IMR-90 (cell line): ENCODE measurements at regions not wholly inside any gene's neighbourhood (a gene's known extent, or its start where the extent isn't known, plus 50 kb on each side); places are given as distances from the start of the nearest gene placed in this dataset.

ENCODE experiments used
- ATAC-seq: fragments of 200-7000 bp; cut with Tn5 transposase; 2 replicates; pipeline ENCODE4 v1.9.1; 2020; ENCODE audit warnings: low read depth, mild to moderate bottlenecking, moderate library complexity
- BruUV-seq: library from RNA; stranded (reverse); fragments of 400-500 nt; replicated peaks from 2 replicates; lab custom pipeline; 2021; lab: Mats Ljungman, UMichigan
- CTCF ChIA-PET: fragments of 300-600 bp; formaldehyde crosslinking; extraction: SDS; loops from one replicate; lab custom pipeline; 2021; ENCODE audit warnings: antibody characterized with exemption; lab: Yijun Ruan, JAX
- POLR2A ChIA-PET: fragments of 300-600 bp; sonication (Branson Sonifier 250); formaldehyde crosslinking; loops from one replicate; lab custom pipeline; 2022; ENCODE audit warnings: antibody characterized with exemption; ENCODE audit not compliant: unreplicated experiment; lab: Charles Lee
- DNase-seq: peaks from one replicate; pipeline ENCODE4 v3.0.0; 2013
- H2AFZ ChIP-seq: replicated peaks from 2 replicates; pipeline ENCODE3; 2013; ENCODE audit warnings: low read length, mild to moderate bottlenecking; ENCODE audit not compliant: poor library complexity
- H2AK5ac ChIP-seq: 2 replicates; pipeline ENCODE4 v1.6.1; 2013; ENCODE audit warnings: low read depth, low read length, inconsistent platforms
- H2AK9ac ChIP-seq: replicated peaks from 2 replicates; pipeline ENCODE3; 2013; ENCODE audit warnings: mild to moderate bottlenecking, low read depth, low read length, moderate library complexity; ENCODE audit not compliant: poor library complexity
- H2BK120ac ChIP-seq: 2 replicates; pipeline ENCODE4 v1.6.1; 2013; ENCODE audit warnings: low read depth, low read length, inconsistent platforms
- H2BK15ac ChIP-seq: 3 replicates; pipeline ENCODE4 v1.6.1; 2013; ENCODE audit warnings: low read depth, low read length, inconsistent platforms
- H2BK20ac ChIP-seq: 2 replicates; pipeline ENCODE4 v1.6.1; 2013; ENCODE audit warnings: low read depth, mild to moderate bottlenecking, inconsistent platforms, low read length, moderate library complexity
- H2BK5ac ChIP-seq: 2 replicates; pipeline ENCODE4 v1.6.1; 2013; ENCODE audit warnings: mild to moderate bottlenecking, low read depth, low read length, inconsistent platforms; ENCODE audit not compliant: poor library complexity, severe bottlenecking
- H3K14ac ChIP-seq: replicated peaks from 2 replicates; pipeline ENCODE4 v1.6.1; 2013; ENCODE audit warnings: low read depth, low read length, inconsistent platforms
- H3K18ac ChIP-seq: 2 replicates; pipeline ENCODE4 v1.6.1; 2013; ENCODE audit warnings: low read depth, low read length, control low read depth
- H3K23ac ChIP-seq: 2 replicates; pipeline ENCODE4 v1.6.1; 2013; ENCODE audit warnings: low read depth, low read length, inconsistent platforms
- H3K27ac ChIP-seq: 2 replicates; pipeline ENCODE4 v1.5.1; 2013; ENCODE audit warnings: mild to moderate bottlenecking, control low read depth, low read length; ENCODE audit not compliant: insufficient read depth
- H3K27me3 ChIP-seq: 2 replicates; pipeline ENCODE4 v1.6.1; 2013; ENCODE audit warnings: low read length; ENCODE audit not compliant: control insufficient read depth, insufficient read depth
- H3K36me3 ChIP-seq: 2 replicates; pipeline ENCODE4 v1.6.1; 2013; ENCODE audit warnings: low read length, mixed read lengths; ENCODE audit not compliant: control insufficient read depth, insufficient read depth
- H3K4ac ChIP-seq: 2 replicates; pipeline ENCODE4 v1.6.1; 2013; ENCODE audit warnings: low read depth, low read length, inconsistent platforms
- H3K4me1 ChIP-seq: 2 replicates; pipeline ENCODE4 v1.6.1; 2013; ENCODE audit warnings: low read length, mixed read lengths; ENCODE audit not compliant: control insufficient read depth, insufficient read depth
- H3K4me2 ChIP-seq: 2 replicates; pipeline ENCODE4 v1.6.1; 2013; ENCODE audit warnings: low read depth, mild to moderate bottlenecking, control low read depth, low read length, moderate library complexity
- H3K4me3 ChIP-seq: 2 replicates; pipeline ENCODE4 v1.5.1; 2013; ENCODE audit warnings: low read depth, mild to moderate bottlenecking, control low read depth, low read length, moderate library complexity; ENCODE audit not compliant: insufficient read depth
- H3K56ac ChIP-seq: 2 replicates; pipeline ENCODE4 v1.6.1; 2013; ENCODE audit warnings: low read length, inconsistent platforms; ENCODE audit not compliant: insufficient read depth; ENCODE audit errors: extremely low read depth
- H3K79me1 ChIP-seq, 2 experiments: 2 replicates each; pipeline ENCODE4 v1.6.1; 2013; ENCODE audit warnings: low read length in 2 of 2, inconsistent platforms in 1 of 2, low read depth in 1 of 2
- H3K9ac ChIP-seq: 2 replicates; pipeline ENCODE4 v1.6.1; 2013; ENCODE audit warnings: low read depth, low read length, control low read depth
- H3K9me1 ChIP-seq: 2 replicates; pipeline ENCODE4 v1.6.1; 2013; ENCODE audit warnings: low read length, inconsistent platforms; ENCODE audit not compliant: insufficient read depth
- H3K9me3 ChIP-seq: 2 replicates; pipeline ENCODE4 v1.6.1; 2013; ENCODE audit warnings: low read length; ENCODE audit not compliant: control insufficient read depth, insufficient read depth
- H4K20me1 ChIP-seq: 2 replicates; pipeline ENCODE4 v1.6.1; 2013; ENCODE audit warnings: low read length, inconsistent platforms; ENCODE audit not compliant: insufficient read depth
- H4K5ac ChIP-seq: 2 replicates; pipeline ENCODE4 v1.6.1; 2013; ENCODE audit warnings: mild to moderate bottlenecking, low read depth, low read length, control low read depth
- H4K8ac ChIP-seq, 2 experiments: 2 replicates each; pipeline ENCODE4 v1.6.1; 2013; ENCODE audit warnings: low read depth in 2 of 2, low read length in 2 of 2, control low read depth in 1 of 2, inconsistent platforms in 1 of 2
- H4K91ac ChIP-seq: 2 replicates; pipeline ENCODE4 v1.6.1; 2013; ENCODE audit warnings: low read depth, low read length, inconsistent platforms; ENCODE audit not compliant: insufficient read depth
- BHLHE40 ChIP-seq: fragments of 150-350 bp; IDR thresholded peaks from 2 replicates; pipeline ENCODE4 v1.6.1; 2016; ENCODE audit warnings: mild to moderate bottlenecking, low read depth, low read length
- CEBPB ChIP-seq: IDR thresholded peaks from 2 replicates; pipeline ENCODE4 v1.6.1; 2012; ENCODE audit warnings: low read depth, low read length, improper control_type of control experiment
- CHD1 ChIP-seq: IDR thresholded peaks from 2 replicates; pipeline ENCODE4 v1.6.1; 2012; ENCODE audit warnings: low read depth, low read length, improper control_type of control experiment
- CTCF ChIP-seq: conservative IDR thresholded peaks from 2 replicates; pipeline ENCODE4 v1.5.1; 2012; ENCODE audit warnings: mild to moderate bottlenecking, low read depth, low read length, improper control_type of control experiment
- ELK1 ChIP-seq: fragments of 150-350 bp; IDR thresholded peaks from 2 replicates; pipeline ENCODE4 v1.6.1; 2016; ENCODE audit warnings: low read depth, mild to moderate bottlenecking, low read length, moderate library complexity, borderline replicate concordance
- FOS ChIP-seq: fragments of 150-350 bp; IDR thresholded peaks from 2 replicates; pipeline ENCODE4 v1.6.1; 2016; ENCODE audit warnings: low read depth, low read length
- MAFK ChIP-seq: IDR thresholded peaks from 2 replicates; pipeline ENCODE4 v1.6.1; 2012; ENCODE audit warnings: low read depth, low read length, improper control_type of control experiment
- MAZ ChIP-seq: IDR thresholded peaks from 2 replicates; pipeline ENCODE4 v1.6.1; 2012; ENCODE audit warnings: low read depth, mild to moderate bottlenecking, low read length, improper control_type of control experiment, moderate library complexity, borderline replicate concordance
- MXI1 ChIP-seq: IDR thresholded peaks from 2 replicates; pipeline ENCODE4 v1.6.1; 2012; ENCODE audit warnings: low read depth, mild to moderate bottlenecking, low read length, moderate library complexity, borderline replicate concordance
- NFE2L2 ChIP-seq: fragments of 150-350 bp; IDR thresholded peaks from 2 replicates; pipeline ENCODE4 v1.6.1; 2016; ENCODE audit warnings: low read depth, mild to moderate bottlenecking, low read length
- POLR2A ChIP-seq: IDR thresholded peaks from 2 replicates; pipeline ENCODE4 v1.6.1; 2012; ENCODE audit warnings: mild to moderate bottlenecking, low read depth, low read length
- RAD21 ChIP-seq: IDR thresholded peaks from 2 replicates; pipeline ENCODE4 v1.6.1; 2012; ENCODE audit warnings: low read length, improper control_type of control experiment
- RCOR1 ChIP-seq: IDR thresholded peaks from 2 replicates; pipeline ENCODE4 v1.6.1; 2012; ENCODE audit warnings: mild to moderate bottlenecking, low read length, improper control_type of control experiment; ENCODE audit not compliant: insufficient replicate concordance
- RFX5 ChIP-seq: IDR thresholded peaks from 2 replicates; pipeline ENCODE4 v1.8.0; 2012; ENCODE audit warnings: low read depth, mild to moderate bottlenecking, low read length, moderate library complexity
- SMC3 ChIP-seq: fragments of 150-350 bp; IDR thresholded peaks from 2 replicates; pipeline ENCODE4 v1.6.1; 2016; ENCODE audit warnings: low read depth, mild to moderate bottlenecking, antibody characterized with exemption, low read length, moderate library complexity
- USF2 ChIP-seq: fragments of 150-350 bp; IDR thresholded peaks from 2 replicates; pipeline ENCODE4 v1.6.1; 2017; ENCODE audit warnings: mild to moderate bottlenecking, antibody characterized with exemption, low read length, low read depth
- dilution Hi-C: fragments of 300-500 bp; cut with HindIII; formaldehyde crosslinking; loops from one replicate; pipeline ENCODE4 v1.14.3; 2018; ENCODE audit warnings: low sequenced_read_pairs; ENCODE audit not compliant: unreplicated experiment
- in situ Hi-C: fragments of 300-500 bp; cut with MboI; formaldehyde crosslinking; loops from 3 replicates; pipeline ENCODE4 v1.14.3; 2019; ENCODE audit warnings: low sequenced_read_pairs, inconsistent platforms, mixed read lengths
- intact Hi-C: fragments of 100-400 bp; cut with micrococcal nuclease; formaldehyde crosslinking; loops from 2 replicates; pipeline ENCODE4 v1.10.0; 2022

- Histone ChIP-seq H3K4me2 (no peak overlapping the region), H2BK5ac (no peak overlapping the region), H2AK5ac (no peak overlapping the region), H3K4me1 (no peaks in the 10 kb centered on the region), H4K5ac (no peak overlapping the region), H3K9ac (no peak overlapping the region), H3K4me3 (no peak overlapping the region), H3K18ac (no peak overlapping the region), H2BK15ac (no peak overlapping the region), H2AFZ (no peak overlapping the region), H2BK20ac (no peak overlapping the region), H3K4ac (no peak overlapping the region), H3K14ac (no peak overlapping the region), H4K91ac (no peak overlapping the region), H4K20me1 (no peaks in the 10 kb centered on the region), H3K9me3 (no peaks in the 10 kb centered on the region), H3K23ac (no peak overlapping the region), H2BK120ac (no peak overlapping the region), H2AK9ac (no peak overlapping the region), H3K27ac (no peak overlapping the region), H3K36me3 (no peaks in the 10 kb centered on the region), H4K8ac (no peak overlapping the region), H3K9me1 (no peaks in the 10 kb centered on the region), H3K27me3 (peaks cover 5% of the 10 kb centered on the region), H3K56ac (no peak overlapping the region), H3K79me1 (no peaks in the 10 kb centered on the region)
- intact Hi-C loops (no loop called here), dilution Hi-C loops (no loop called here), in situ Hi-C loops (no loop called here)
- ATAC-seq (no peak), DNase-seq (no peak)
- CTCF ChIA-PET = no interaction called here
- BruUV-seq = no TSS peak
- TF ChIP-seq CHD1 (no peak), MAFK (no peak), RAD21 (no peak), BHLHE40 (no peak), POLR2A (no peak), CEBPB (no peak), NFE2L2 (no peak), CTCF (no peak), RCOR1 (no peak), RFX5 (no peak), ELK1 (no peak), SMC3 (no peak), FOS (no peak), MAZ (no peak), USF2 (no peak), MXI1 (no peak)
- POLR2A ChIA-PET = no interaction called here
Measured at GRCh38 chr5:39670955-39671354, 246.2 kb upstream of the DAB2 start.
